ENCODE measurements at regions not wholly inside any gene's neighbourhood (a gene's known extent, or its start where the extent isn't known, plus 50 kb on each side); places are given as distances from the start of the nearest gene placed in this dataset.
"Not testable (repeated sequence)": the region's sequence is repeated elsewhere in the genome, so short reads cannot be mapped to it uniquely, and the experiment has no call there.

GRCh38 chr2:95693071-95693846 is 101.5 kb downstream of the TRIM43 start:
- H3K36me3 ChIP-seq (ENCODE audit: control insufficient read depth in 1 of 2, insufficient read depth in 2 of 2, low read length in 2 of 2); H3K79me2 ChIP-seq (ENCODE audit: insufficient read depth, low read length); intact Hi-C loops (cut with micrococcal nuclease); BruUV-seq (replicated peaks); H4K20me1 ChIP-seq (ENCODE audit: insufficient read depth); ATAC-seq; H2AFZ ChIP-seq (ENCODE audit: low read depth, low read length, poor library complexity, severe bottlenecking); RAD21 ChIA-PET (ENCODE audit: low non-redundant PET in 1 of 2, low total read pairs in 2 of 2, uncharacterized antibody in 2 of 2, unreplicated experiment in 2 of 2); H3K4me2 ChIP-seq (ENCODE audit: low read length); H3K27me3 ChIP-seq (ENCODE audit: insufficient read depth, low read length); H3K4me3 ChIP-seq (replicated peaks in 1 of 2; ENCODE audit: low read depth in 1 of 2, low read length in 2 of 2); H3K9ac ChIP-seq (ENCODE audit: low read length); H3K9me3 ChIP-seq (ENCODE audit: control insufficient read depth in 1 of 2, insufficient read depth in 1 of 2, low read depth in 1 of 2, low read length in 2 of 2); DNase-seq (ENCODE audit: low read depth, low spot score); POLR2A ChIA-PET; H3K4me1 ChIP-seq (ENCODE audit: control insufficient read depth in 1 of 2, insufficient read depth in 2 of 2, low read length in 2 of 2); H3K9me2 ChIP-seq (ENCODE audit: insufficient read depth); CTCF ChIA-PET; H3K27ac ChIP-seq (ENCODE audit: low read depth, low read length): not testable (repeated sequence)

GRCh38 chr2:95695613-95696012 is 103.8 kb downstream of the TRIM43 start:
- Histone ChIP-seq H3K9ac (ENCODE audit: low read length) (no peak overlapping the region), H3K9me2 (ENCODE audit: insufficient read depth) (no peaks in the 10 kb centered on the region), H3K4me1 (ENCODE audit: control insufficient read depth in 1 of 2, insufficient read depth in 2 of 2, low read length in 2 of 2) (no peaks in the 10 kb centered on the region), H3K27me3 (ENCODE audit: insufficient read depth, low read length) (peaks cover 4% of the 10 kb centered on the region; the same call in 1 of the 2 replicates), H4K20me1 (ENCODE audit: insufficient read depth) (no peaks in the 10 kb centered on the region), H3K4me3 (replicated peaks in 1 of 2; ENCODE audit: low read depth in 1 of 2, low read length in 2 of 2) (no peak overlapping the region), H3K36me3 (ENCODE audit: control insufficient read depth in 1 of 2, insufficient read depth in 2 of 2, low read length in 2 of 2) (no peaks in the 10 kb centered on the region), H3K79me2 (ENCODE audit: insufficient read depth, low read length) (no peaks in the 10 kb centered on the region), H3K9me3 (ENCODE audit: control insufficient read depth in 1 of 2, insufficient read depth in 1 of 2, low read depth in 1 of 2, low read length in 2 of 2) (no peaks in the 10 kb centered on the region), H3K27ac (ENCODE audit: low read depth, low read length) (no peak overlapping the region), H2AFZ (ENCODE audit: low read depth, low read length, poor library complexity, severe bottlenecking) (no peak overlapping the region), H3K4me2 (ENCODE audit: low read length) (no peak overlapping the region)
- DNase-seq (ENCODE audit: low read depth, low spot score) (no peak), ATAC-seq (no peak)
- ChIA-PET CTCF (no interaction called here), POLR2A (no interaction called here), RAD21 (ENCODE audit: low non-redundant PET in 1 of 2, low total read pairs in 2 of 2, uncharacterized antibody in 2 of 2, unreplicated experiment in 2 of 2) (no interaction called here)
- TF ChIP-seq SP1 (IDR thresholded peaks at IDR 0.05; ENCODE audit: low read depth) (no peak), POLR2A (IDR thresholded peaks at IDR 0.05; ENCODE audit: borderline replicate concordance, extremely low read depth, insufficient read depth, insufficient read length) (no peak), TCF7L2 (IDR thresholded peaks at IDR 0.05; ENCODE audit: borderline replicate concordance, extremely low read depth, insufficient read depth, insufficient read length) (no peak), MAX (IDR thresholded peaks at IDR 0.05) (no peak), EGR1 (IDR thresholded peaks at IDR 0.05; ENCODE audit: low read depth) (no peak), ZNF274 (IDR thresholded peaks at IDR 0.05; ENCODE audit: low read depth, low read length) (no peak), ZFX (IDR thresholded peaks at IDR 0.05) (no peak), SRF (IDR thresholded peaks at IDR 0.05; ENCODE audit: low read depth) (no peak), EZH2 (IDR thresholded peaks at IDR 0.05) (no peak), SIN3A (IDR thresholded peaks at IDR 0.05; ENCODE audit: low read depth) (no peak), JUND (IDR thresholded peaks at IDR 0.05) (no peak), YY1 (IDR thresholded peaks at IDR 0.05; ENCODE audit: extremely low read depth, insufficient replicate concordance, low read depth, low read length) (no peak)
- no TSS peak for BruUV-seq (replicated peaks)
- intact Hi-C loops (cut with micrococcal nuclease) = no loop called here

Measured in HCT116 (cell line).